HL-60 (cell line): ENCODE measurements at regions not wholly inside any gene's neighbourhood (a gene's known extent, or its start where the extent isn't known, plus 50 kb on each side); places are given as distances from the start of the nearest gene placed in this dataset.

Experiments
- CTCF ChIP-seq: IDR thresholded peaks from one replicate; pipeline ENCODE4 v1.5.1; 2011; ENCODE audit warnings: low read length, control low read depth, inconsistent platforms; ENCODE audit not compliant: insufficient read depth
- GABPA ChIP-seq: IDR thresholded peaks from 2 replicates; pipeline ENCODE4 v1.6.1; 2012; ENCODE audit warnings: low read depth
- POLR2AphosphoS5 ChIP-seq: IDR thresholded peaks from 2 replicates; pipeline ENCODE4 v1.6.1; 2012; ENCODE audit warnings: low read depth
- SPI1 ChIP-seq: IDR thresholded peaks from 2 replicates; pipeline ENCODE4 v1.6.1; 2012; ENCODE audit warnings: low read depth, mild to moderate bottlenecking, borderline replicate concordance
- TF ChIP-seq, protein P1 (sequence below): IDR thresholded peaks from 2 replicates; pipeline ENCODE4 v1.6.1; 2012; ENCODE audit warnings: low read depth; ENCODE audit not compliant: insufficient replicate concordance

GRCh38 chr1:82810601-82811000 is 1009.9 kb downstream of the ADGRL2 start:
- TF ChIP-seq CTCF (no peak), SPI1 (no peak), GABPA (no peak), POLR2AphosphoS5 (no peak)
- TF ChIP-seq, protein P1, sequence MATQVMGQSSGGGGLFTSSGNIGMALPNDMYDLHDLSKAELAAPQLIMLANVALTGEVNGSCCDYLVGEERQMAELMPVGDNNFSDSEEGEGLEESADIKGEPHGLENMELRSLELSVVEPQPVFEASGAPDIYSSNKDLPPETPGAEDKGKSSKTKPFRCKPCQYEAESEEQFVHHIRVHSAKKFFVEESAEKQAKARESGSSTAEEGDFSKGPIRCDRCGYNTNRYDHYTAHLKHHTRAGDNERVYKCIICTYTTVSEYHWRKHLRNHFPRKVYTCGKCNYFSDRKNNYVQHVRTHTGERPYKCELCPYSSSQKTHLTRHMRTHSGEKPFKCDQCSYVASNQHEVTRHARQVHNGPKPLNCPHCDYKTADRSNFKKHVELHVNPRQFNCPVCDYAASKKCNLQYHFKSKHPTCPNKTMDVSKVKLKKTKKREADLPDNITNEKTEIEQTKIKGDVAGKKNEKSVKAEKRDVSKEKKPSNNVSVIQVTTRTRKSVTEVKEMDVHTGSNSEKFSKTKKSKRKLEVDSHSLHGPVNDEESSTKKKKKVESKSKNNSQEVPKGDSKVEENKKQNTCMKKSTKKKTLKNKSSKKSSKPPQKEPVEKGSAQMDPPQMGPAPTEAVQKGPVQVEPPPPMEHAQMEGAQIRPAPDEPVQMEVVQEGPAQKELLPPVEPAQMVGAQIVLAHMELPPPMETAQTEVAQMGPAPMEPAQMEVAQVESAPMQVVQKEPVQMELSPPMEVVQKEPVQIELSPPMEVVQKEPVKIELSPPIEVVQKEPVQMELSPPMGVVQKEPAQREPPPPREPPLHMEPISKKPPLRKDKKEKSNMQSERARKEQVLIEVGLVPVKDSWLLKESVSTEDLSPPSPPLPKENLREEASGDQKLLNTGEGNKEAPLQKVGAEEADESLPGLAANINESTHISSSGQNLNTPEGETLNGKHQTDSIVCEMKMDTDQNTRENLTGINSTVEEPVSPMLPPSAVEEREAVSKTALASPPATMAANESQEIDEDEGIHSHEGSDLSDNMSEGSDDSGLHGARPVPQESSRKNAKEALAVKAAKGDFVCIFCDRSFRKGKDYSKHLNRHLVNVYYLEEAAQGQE: no peak
